HL-60 (cell line): ENCODE measurements at regions not wholly inside any gene's neighbourhood (a gene's known extent, or its start where the extent isn't known, plus 50 kb on each side); places are given as distances from the start of the nearest gene placed in this dataset.

Experiments used
- DNase-seq, 2 experiments: peaks; one replicate each; pipeline ENCODE4 v3.0.0-alpha.2; 2010 to 2020; ENCODE audit warnings: low read depth in 1 of 2, low spot score in 1 of 2
- H3K27ac ChIP-seq: fragments of 250-450 bp; sonication (Bioruptor Pico); replicated peaks from 2 replicates; pipeline ENCODE4 v1.5.1; 2020; ENCODE audit warnings: mild to moderate bottlenecking, moderate library complexity
- H3K27me3 ChIP-seq: fragments of 250-450 bp; sonication (Bioruptor Pico); 2 replicates; pipeline ENCODE4 v1.5.1; 2021; ENCODE audit warnings: mild to moderate bottlenecking, moderate library complexity; ENCODE audit not compliant: insufficient read depth, poor library complexity, severe bottlenecking
- H3K4me3 ChIP-seq: replicated peaks from 2 replicates; pipeline ENCODE4 v1.5.1; 2011; ENCODE audit warnings: mild to moderate bottlenecking, control low read depth, low read length; ENCODE audit not compliant: insufficient read depth
- CTCF ChIP-seq: IDR thresholded peaks from one replicate; pipeline ENCODE4 v1.5.1; 2011; ENCODE audit warnings: low read length, control low read depth, inconsistent platforms; ENCODE audit not compliant: insufficient read depth
- GABPA ChIP-seq: IDR thresholded peaks from 2 replicates; pipeline ENCODE4 v1.6.1; 2012; ENCODE audit warnings: low read depth
- POLR2AphosphoS5 ChIP-seq: IDR thresholded peaks from 2 replicates; pipeline ENCODE4 v1.6.1; 2012; ENCODE audit warnings: low read depth
- REST ChIP-seq: IDR thresholded peaks from 2 replicates; pipeline ENCODE4 v1.6.1; 2012; ENCODE audit warnings: low read depth; ENCODE audit not compliant: insufficient replicate concordance
- SPI1 ChIP-seq: IDR thresholded peaks from 2 replicates; pipeline ENCODE4 v1.6.1; 2012; ENCODE audit warnings: low read depth, mild to moderate bottlenecking, borderline replicate concordance

- Histone ChIP-seq H3K4me3 (no peak overlapping the region), H3K27me3 (no peaks in the 10 kb centered on the region), H3K27ac (no peak overlapping the region)
- TF ChIP-seq GABPA (no peak), REST (no peak), SPI1 (no peak), POLR2AphosphoS5 (no peak), CTCF (no peak)
- DNase-seq, result no peak
Measured at GRCh38 chr1:165040641-165041040, 315.9 kb downstream of the LMX1A start.

- no peak for DNase-seq
- Histone ChIP-seq H3K27ac (no peak overlapping the region), H3K4me3 (no peak overlapping the region), H3K27me3 (no peaks in the 10 kb centered on the region)
- TF ChIP-seq REST, result no peak
- TF ChIP-seq CTCF, result no peak
- no peak for TF ChIP-seq POLR2AphosphoS5
- TF ChIP-seq GABPA, result no peak
- TF ChIP-seq SPI1, result no peak
Measured at GRCh38 chr1:165039996-165040395, 316.5 kb downstream of the LMX1A start.

- no peak for TF ChIP-seq POLR2AphosphoS5
- TF ChIP-seq CTCF, result no peak
- TF ChIP-seq SPI1, result no peak
- TF ChIP-seq REST, result no peak
- no peak for TF ChIP-seq GABPA
- H3K27ac ChIP-seq, result no peak overlapping the region
- no peak for DNase-seq
- H3K27me3 ChIP-seq, result no peaks in the 10 kb centered on the region
- H3K4me3 ChIP-seq, result no peak overlapping the region
Measured at GRCh38 chr1:165036403-165036802, 320.1 kb downstream of the LMX1A start.
